ENCODE measurements at regions not wholly inside any gene's neighbourhood (a gene's known extent, or its start where the extent isn't known, plus 50 kb on each side); places are given as distances from the start of the nearest gene placed in this dataset.
"Not testable (repeated sequence)": the region's sequence is repeated elsewhere in the genome, so short reads cannot be mapped to it uniquely, and the experiment has no call there.

DNA sequence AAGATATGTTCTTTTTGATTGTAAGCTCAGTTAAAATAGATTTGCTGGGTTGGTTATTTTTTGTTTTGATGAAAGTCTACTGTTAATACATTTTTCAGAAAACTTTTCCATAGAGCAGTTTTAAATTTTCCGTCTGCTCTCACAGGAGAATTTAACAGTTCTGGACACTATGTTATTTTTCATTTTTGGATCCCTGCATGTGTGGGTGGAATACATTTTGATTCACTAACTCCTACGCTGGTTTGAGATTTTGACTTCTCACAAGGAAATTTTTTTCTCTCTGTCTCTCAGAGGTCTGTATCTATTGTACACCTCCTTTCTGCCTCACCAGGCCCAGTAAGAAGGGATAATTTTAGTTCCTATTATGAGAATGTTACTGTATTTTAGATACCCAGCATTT lies 502.4 kb downstream of the CDH10 start:
- no peak for FAIRE-seq
- no peak for DNase-seq (ENCODE audit: insufficient read length, low spot score)
- TF ChIP-seq, protein P1, sequence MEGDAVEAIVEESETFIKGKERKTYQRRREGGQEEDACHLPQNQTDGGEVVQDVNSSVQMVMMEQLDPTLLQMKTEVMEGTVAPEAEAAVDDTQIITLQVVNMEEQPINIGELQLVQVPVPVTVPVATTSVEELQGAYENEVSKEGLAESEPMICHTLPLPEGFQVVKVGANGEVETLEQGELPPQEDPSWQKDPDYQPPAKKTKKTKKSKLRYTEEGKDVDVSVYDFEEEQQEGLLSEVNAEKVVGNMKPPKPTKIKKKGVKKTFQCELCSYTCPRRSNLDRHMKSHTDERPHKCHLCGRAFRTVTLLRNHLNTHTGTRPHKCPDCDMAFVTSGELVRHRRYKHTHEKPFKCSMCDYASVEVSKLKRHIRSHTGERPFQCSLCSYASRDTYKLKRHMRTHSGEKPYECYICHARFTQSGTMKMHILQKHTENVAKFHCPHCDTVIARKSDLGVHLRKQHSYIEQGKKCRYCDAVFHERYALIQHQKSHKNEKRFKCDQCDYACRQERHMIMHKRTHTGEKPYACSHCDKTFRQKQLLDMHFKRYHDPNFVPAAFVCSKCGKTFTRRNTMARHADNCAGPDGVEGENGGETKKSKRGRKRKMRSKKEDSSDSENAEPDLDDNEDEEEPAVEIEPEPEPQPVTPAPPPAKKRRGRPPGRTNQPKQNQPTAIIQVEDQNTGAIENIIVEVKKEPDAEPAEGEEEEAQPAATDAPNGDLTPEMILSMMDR (IDR thresholded peaks at IDR 0.05; ENCODE audit: insufficient read depth, missing control alignments) = no peak

DNA sequence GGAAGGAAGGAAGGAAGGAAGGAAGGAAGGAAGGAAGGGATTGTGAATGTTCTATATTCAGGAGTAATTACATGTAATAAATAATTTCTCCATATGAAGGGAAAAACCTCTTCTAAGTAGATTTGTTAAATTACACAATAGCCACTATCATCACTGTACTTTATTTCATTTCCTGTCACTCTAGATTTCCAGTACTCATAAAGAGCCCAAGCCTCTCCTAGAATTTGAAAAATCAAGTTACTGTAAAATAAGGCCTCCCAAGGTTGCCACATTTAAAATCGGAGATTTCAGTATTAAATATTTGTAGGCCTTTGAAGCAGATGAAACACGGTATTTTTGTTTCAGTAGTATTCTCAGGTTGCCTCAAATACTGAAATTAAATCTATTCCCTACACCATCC lies 499.0 kb downstream of the CDH10 start:
- FAIRE-seq = no peak
- TF ChIP-seq, protein P1 (IDR thresholded peaks at IDR 0.05; ENCODE audit: insufficient read depth, missing control alignments) = no peak
- no peak for DNase-seq (ENCODE audit: insufficient read length, low spot score)

DNA sequence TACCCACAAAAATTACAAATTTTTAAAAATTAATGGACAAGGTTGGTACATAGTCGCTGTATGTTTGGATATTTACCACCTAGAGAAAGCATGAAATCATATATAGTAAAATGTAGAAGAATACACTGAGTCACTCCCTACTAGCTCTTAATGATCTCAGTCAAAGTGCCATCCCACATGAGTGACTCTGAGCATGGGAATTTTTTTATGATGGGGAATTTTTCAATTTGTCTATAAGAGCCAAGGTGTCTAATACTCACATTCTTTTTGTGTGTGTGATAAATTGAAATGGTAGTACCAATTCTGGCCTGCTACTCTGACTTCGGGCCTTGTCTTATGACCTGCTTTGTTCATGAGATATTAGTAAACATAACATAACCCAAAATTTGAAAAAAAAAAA lies 483.2 kb downstream of the CDH10 start:
- FAIRE-seq = no peak
- no peak for DNase-seq (ENCODE audit: insufficient read length, low spot score)

DNA sequence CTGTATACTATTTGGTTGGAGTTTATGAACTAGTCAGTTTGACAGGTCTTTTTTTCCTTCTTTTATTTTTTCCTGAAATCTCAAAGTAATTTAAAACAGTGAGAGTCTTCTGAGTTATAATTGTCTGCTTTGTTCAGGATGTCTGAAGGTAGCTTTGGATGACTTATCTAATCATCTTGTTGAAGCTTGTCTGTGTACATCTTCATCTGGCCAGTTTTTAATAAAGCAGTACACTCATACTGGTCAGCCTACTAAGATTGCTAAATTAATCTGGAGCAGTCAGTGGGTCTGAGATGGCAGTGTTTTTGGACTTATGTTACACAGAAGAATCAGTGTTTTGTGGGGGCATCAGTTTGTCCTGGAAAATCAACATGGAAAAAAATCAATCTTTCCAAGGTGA lies 482.4 kb downstream of the CDH10 start:
- TF ChIP-seq, protein P1 (IDR thresholded peaks at IDR 0.05; ENCODE audit: insufficient read depth, missing control alignments) = no peak
- DNase-seq (ENCODE audit: insufficient read length, low spot score) = no peak

More for the DNA sequence above, 483.2 kb downstream of the CDH10 start:
- TF ChIP-seq, protein P1 (IDR thresholded peaks at IDR 0.05; ENCODE audit: insufficient read depth, missing control alignments) = no peak

DNA sequence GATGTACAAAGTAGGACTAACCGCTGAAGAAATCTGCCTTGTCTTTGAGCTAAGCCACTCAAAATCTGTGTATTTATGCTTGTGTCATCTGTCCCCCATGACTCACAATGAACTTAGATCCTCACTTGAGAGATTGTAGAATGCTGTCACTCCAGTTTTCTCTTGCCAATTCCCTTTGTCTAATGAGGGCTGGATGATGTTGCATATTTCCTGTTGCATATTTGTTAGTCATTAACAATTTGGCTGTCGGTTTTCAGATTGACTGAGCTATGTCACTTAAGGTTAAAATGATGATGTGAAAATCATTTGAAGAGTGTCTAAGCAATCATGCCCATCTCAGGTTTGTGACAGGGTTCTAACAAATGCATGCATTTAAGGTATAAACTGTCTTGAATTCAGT lies 481.7 kb downstream of the CDH10 start:
- TF ChIP-seq, protein P1 (IDR thresholded peaks at IDR 0.05; ENCODE audit: insufficient read depth, missing control alignments) = no peak
- FAIRE-seq (peak; percentile 32), DNase-seq (ENCODE audit: insufficient read length, low spot score) (no peak)

More for the DNA sequence above, 482.4 kb downstream of the CDH10 start:
- no peak for FAIRE-seq

DNA sequence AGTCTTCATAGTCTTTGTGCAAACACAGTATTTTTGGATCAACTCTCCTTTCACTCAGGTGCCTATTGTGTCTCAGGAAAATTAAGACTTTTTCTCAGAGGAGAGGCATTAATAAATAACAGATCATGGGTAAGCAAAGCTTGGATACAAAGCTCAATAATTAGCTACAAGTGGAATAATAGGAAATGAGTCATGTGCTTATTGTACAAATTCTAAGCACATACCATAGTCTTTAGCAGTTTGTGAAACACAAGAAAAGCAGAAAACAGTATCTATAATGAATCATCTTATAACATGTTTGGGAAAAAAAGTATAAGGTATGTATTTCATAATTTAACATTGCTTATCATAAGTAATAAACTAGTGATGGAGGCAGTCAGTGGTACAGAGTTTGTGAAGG lies 477.0 kb downstream of the CDH10 start:
- FAIRE-seq = no peak
- TF ChIP-seq, protein P1 (IDR thresholded peaks at IDR 0.05; ENCODE audit: insufficient read depth, missing control alignments) = no peak
- DNase-seq (ENCODE audit: insufficient read length, low spot score) = no peak

DNA sequence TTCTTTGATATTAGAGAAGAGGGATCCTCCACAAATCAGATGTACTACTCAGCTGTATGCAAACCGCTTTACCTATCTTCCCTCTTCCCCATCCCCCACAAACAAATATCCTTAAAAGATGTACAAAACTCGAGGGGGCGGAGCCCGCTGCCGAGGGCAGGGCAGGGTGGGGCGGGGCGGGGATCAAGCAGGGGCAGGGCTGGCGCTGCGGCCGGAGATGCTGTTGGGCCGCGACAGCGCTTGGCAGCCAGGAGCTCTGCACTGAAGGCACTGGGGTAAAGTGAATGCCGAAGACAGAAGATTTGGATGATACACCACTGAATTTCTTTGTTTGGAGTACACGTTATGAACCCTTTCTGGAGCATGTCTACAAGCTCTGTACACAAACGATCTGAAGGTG lies 474.8 kb downstream of the CDH10 start:
- no peak for DNase-seq (ENCODE audit: insufficient read length, low spot score)
- TF ChIP-seq, protein P1 (IDR thresholded peaks at IDR 0.05; ENCODE audit: insufficient read depth, missing control alignments) = no peak
- FAIRE-seq = no peak

DNA sequence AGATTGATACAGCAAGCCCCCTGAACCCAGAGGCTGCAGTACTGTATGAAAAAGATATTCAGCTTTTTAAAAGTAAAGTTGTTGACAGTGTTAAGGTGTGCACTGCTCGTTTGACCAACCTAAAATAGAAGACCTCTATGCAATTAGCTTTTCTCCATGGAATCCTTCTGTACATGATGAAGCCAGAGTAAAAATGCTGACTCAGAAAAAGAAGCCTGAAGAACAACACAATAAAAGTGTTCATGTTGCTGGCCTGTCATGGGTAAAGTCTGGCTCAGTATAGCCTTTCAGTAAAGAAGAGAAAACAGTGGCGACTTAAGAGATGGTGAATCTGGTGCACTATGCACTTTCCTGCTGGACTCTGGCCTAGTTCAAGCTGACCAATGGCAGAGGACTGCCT lies 473.8 kb downstream of the CDH10 start:
- FAIRE-seq; DNase-seq (ENCODE audit: insufficient read length, low spot score): not testable (repeated sequence)

All from D721Med (cell line).